ENCODE measurements at regions not wholly inside any gene's neighbourhood (a gene's known extent, or its start where the extent isn't known, plus 50 kb on each side); places are given as distances from the start of the nearest gene placed in this dataset.

GRCh38 chr1:2927393-2928360, 93.6 kb upstream of the ACTRT2 start:
- H3K4me1 Mint-ChIP-seq, result no peaks in the 10 kb centered on the region
- no peaks in the 10 kb centered on the region for H3K9me3 Mint-ChIP-seq
- DNase-seq (no peak), ATAC-seq (no peak)
- no peaks in the 10 kb centered on the region for H3K36me3 Mint-ChIP-seq (ENCODE audit: low read depth)
- H3K27ac Mint-ChIP-seq, result no peak overlapping the region
- peaks cover 2% of the 10 kb centered on the region for H3K27me3 Mint-ChIP-seq
- H3K4me3 Mint-ChIP-seq, result no peak overlapping the region

GRCh38 chr1:2928366-2929325, 92.6 kb upstream of the ACTRT2 start:
- no peaks in the 10 kb centered on the region for H3K4me1 Mint-ChIP-seq
- H3K27ac Mint-ChIP-seq, result no peak overlapping the region
- H3K27me3 Mint-ChIP-seq, result peaks cover 2% of the 10 kb centered on the region
- H3K4me3 Mint-ChIP-seq, result no peak overlapping the region
- no peaks in the 10 kb centered on the region for H3K9me3 Mint-ChIP-seq
- ATAC-seq, result no peak
- H3K36me3 Mint-ChIP-seq (ENCODE audit: low read depth), result no peaks in the 10 kb centered on the region
- no peak for DNase-seq

GRCh38 chr1:2929335-2929734, 91.9 kb upstream of the ACTRT2 start:
- Mint-ChIP-seq H3K9me3 (no peaks in the 10 kb centered on the region), H3K4me3 (no peak overlapping the region), H3K27me3 (peaks cover 2% of the 10 kb centered on the region), H3K36me3 (ENCODE audit: low read depth) (no peaks in the 10 kb centered on the region), H3K4me1 (no peaks in the 10 kb centered on the region), H3K27ac (no peak overlapping the region)
- no peak for ATAC-seq
- DNase-seq, result no peak

GRCh38 chr1:2930016-2930815, 91.1 kb upstream of the ACTRT2 start:
- ATAC-seq (no peak), DNase-seq (no peak)
- H3K36me3 Mint-ChIP-seq (ENCODE audit: low read depth), result no peaks in the 10 kb centered on the region
- no peaks in the 10 kb centered on the region for H3K4me1 Mint-ChIP-seq
- no peaks in the 10 kb centered on the region for H3K9me3 Mint-ChIP-seq
- H3K27ac Mint-ChIP-seq, result no peak overlapping the region
- no peak overlapping the region for H3K4me3 Mint-ChIP-seq
- H3K27me3 Mint-ChIP-seq, result no peaks in the 10 kb centered on the region

GRCh38 chr1:2930913-2931723, 90.1 kb upstream of the ACTRT2 start:
- H3K4me3 Mint-ChIP-seq, result no peak overlapping the region
- no peaks in the 10 kb centered on the region for H3K27me3 Mint-ChIP-seq
- DNase-seq, result no peak
- H3K9me3 Mint-ChIP-seq, result no peaks in the 10 kb centered on the region
- H3K27ac Mint-ChIP-seq, result no peak overlapping the region
- H3K4me1 Mint-ChIP-seq, result no peaks in the 10 kb centered on the region
- H3K36me3 Mint-ChIP-seq (ENCODE audit: low read depth), result no peaks in the 10 kb centered on the region
- ATAC-seq, result no peak

- Mint-ChIP-seq H3K4me1 (no peaks in the 10 kb centered on the region), H3K4me3 (no peak overlapping the region), H3K27me3 (no peaks in the 10 kb centered on the region), H3K27ac (no peak overlapping the region), H3K36me3 (ENCODE audit: low read depth) (no peaks in the 10 kb centered on the region), H3K9me3 (no peaks in the 10 kb centered on the region)
- DNase-seq (no peak), ATAC-seq (no peak)
Observed at GRCh38 chr1:2931724-2932401, 89.4 kb upstream of the ACTRT2 start.

- H3K4me3 Mint-ChIP-seq, result no peak overlapping the region
- DNase-seq (no peak), ATAC-seq (no peak)
- H3K9me3 Mint-ChIP-seq, result no peaks in the 10 kb centered on the region
- no peaks in the 10 kb centered on the region for H3K36me3 Mint-ChIP-seq (ENCODE audit: low read depth)
- no peaks in the 10 kb centered on the region for H3K27me3 Mint-ChIP-seq
- no peaks in the 10 kb centered on the region for H3K4me1 Mint-ChIP-seq
- H3K27ac Mint-ChIP-seq, result no peak overlapping the region
Observed at GRCh38 chr1:2932671-2933350, 88.5 kb upstream of the ACTRT2 start.

GRCh38 chr1:2933431-2934155, 87.7 kb upstream of the ACTRT2 start:
- Mint-ChIP-seq H3K4me1 (no peaks in the 10 kb centered on the region), H3K36me3 (ENCODE audit: low read depth) (no peaks in the 10 kb centered on the region), H3K4me3 (no peak overlapping the region), H3K27me3 (no peaks in the 10 kb centered on the region), H3K27ac (no peak overlapping the region), H3K9me3 (no peaks in the 10 kb centered on the region)
- ATAC-seq (no peak), DNase-seq (no peak)

- no peaks in the 10 kb centered on the region for H3K36me3 Mint-ChIP-seq (ENCODE audit: low read depth)
- H3K9me3 Mint-ChIP-seq, result no peaks in the 10 kb centered on the region
- H3K27me3 Mint-ChIP-seq, result no peaks in the 10 kb centered on the region
- ATAC-seq, result no peak
- no peak overlapping the region for H3K27ac Mint-ChIP-seq
- no peak overlapping the region for H3K4me3 Mint-ChIP-seq
- no peak for DNase-seq
- no peaks in the 10 kb centered on the region for H3K4me1 Mint-ChIP-seq
Observed at GRCh38 chr1:2934156-2934540, 87.1 kb upstream of the ACTRT2 start.

GRCh38 chr1:2934642-2935081, 86.6 kb upstream of the ACTRT2 start:
- no peaks in the 10 kb centered on the region for H3K4me1 Mint-ChIP-seq

GRCh38 chr1:2935184-2935583, 86.1 kb upstream of the ACTRT2 start:
- no peak overlapping the region for H3K27ac Mint-ChIP-seq

More at GRCh38 chr1:2934642-2935081, 86.6 kb upstream of the ACTRT2 start:
- DNase-seq (no peak), ATAC-seq (no peak)
- no peaks in the 10 kb centered on the region for H3K27me3 Mint-ChIP-seq
- no peak overlapping the region for H3K27ac Mint-ChIP-seq
- H3K4me3 Mint-ChIP-seq, result no peak overlapping the region
- no peaks in the 10 kb centered on the region for H3K9me3 Mint-ChIP-seq
- no peaks in the 10 kb centered on the region for H3K36me3 Mint-ChIP-seq (ENCODE audit: low read depth)

GRCh38 chr1:2935751-2936390, 85.4 kb upstream of the ACTRT2 start:
- H3K4me3 Mint-ChIP-seq, result no peak overlapping the region
- no peaks in the 10 kb centered on the region for H3K4me1 Mint-ChIP-seq
- H3K36me3 Mint-ChIP-seq (ENCODE audit: low read depth), result no peaks in the 10 kb centered on the region
- H3K27ac Mint-ChIP-seq, result no peak overlapping the region
- H3K27me3 Mint-ChIP-seq, result no peaks in the 10 kb centered on the region
- ATAC-seq (no peak), DNase-seq (no peak)
- no peaks in the 10 kb centered on the region for H3K9me3 Mint-ChIP-seq

More at GRCh38 chr1:2935184-2935583, 86.1 kb upstream of the ACTRT2 start:
- Mint-ChIP-seq H3K4me3 (no peak overlapping the region), H3K4me1 (no peaks in the 10 kb centered on the region), H3K27me3 (no peaks in the 10 kb centered on the region), H3K9me3 (no peaks in the 10 kb centered on the region), H3K36me3 (ENCODE audit: low read depth) (no peaks in the 10 kb centered on the region)
- ATAC-seq, result no peak
- DNase-seq, result no peak

Data from activated naive CD8-positive, alpha-beta T cell treated with anti-CD3 and anti-CD28 coated beads, Interleukin-2, amount 50 U/mL, for 24 hours (primary cell).